LNCaP clone FGC (cell line): ENCODE measurements at regions not wholly inside any gene's neighbourhood (a gene's known extent, or its start where the extent isn't known, plus 50 kb on each side); places are given as distances from the start of the nearest gene placed in this dataset.

ENCODE experiments used
- DNase-seq: peaks from one replicate; pipeline ENCODE4 v3.0.0-alpha.2; 2011; ENCODE audit warnings: low read depth
- H3K4me3 ChIP-seq: 2 replicates; pipeline ENCODE4 v1.5.1; 2011; ENCODE audit warnings: mild to moderate bottlenecking, low read depth, low read length, control low read depth
- TF ChIP-seq, protein P1 (sequence below): IDR thresholded peaks from 2 replicates; pipeline ENCODE4 v1.5.1; 2012; ENCODE audit warnings: mild to moderate bottlenecking; ENCODE audit not compliant: control insufficient read depth, insufficient read depth; ENCODE audit errors: extremely low read depth

DNA sequence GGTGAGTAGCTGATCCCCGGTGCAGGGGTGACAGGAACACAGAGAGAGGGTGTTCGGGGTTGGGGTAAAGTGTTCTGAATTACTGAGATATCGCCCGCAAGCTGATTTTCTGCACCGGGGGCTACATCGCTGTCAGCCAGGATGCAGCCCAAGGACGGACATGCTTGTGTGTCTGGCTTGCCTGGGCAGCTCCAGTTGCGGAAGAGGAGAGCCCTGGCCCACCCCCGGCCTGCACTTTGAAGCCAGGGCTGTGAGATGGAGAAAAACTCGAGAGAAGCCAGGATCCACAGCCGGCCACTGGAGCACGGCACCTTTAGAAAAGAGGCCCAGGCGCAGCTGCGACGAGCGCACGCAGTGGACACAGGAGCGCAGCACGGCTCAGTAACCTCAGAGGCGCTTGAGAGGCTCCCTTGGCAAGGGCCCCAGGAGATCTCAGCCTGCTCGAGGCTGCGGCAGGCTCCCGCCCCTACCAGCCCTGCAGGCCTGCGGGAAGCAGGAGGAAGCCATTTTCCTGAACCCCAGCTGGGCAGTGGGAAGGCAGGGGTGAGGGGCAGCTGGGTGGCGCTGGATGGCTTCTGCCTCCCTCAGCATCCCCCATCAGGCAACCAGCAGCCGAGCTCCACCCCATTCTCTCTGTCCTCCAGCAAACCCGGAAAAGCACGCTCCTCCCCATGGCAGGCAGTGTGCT lies 59.2 kb downstream of the C9orf50 start:
- TF ChIP-seq, protein P1, sequence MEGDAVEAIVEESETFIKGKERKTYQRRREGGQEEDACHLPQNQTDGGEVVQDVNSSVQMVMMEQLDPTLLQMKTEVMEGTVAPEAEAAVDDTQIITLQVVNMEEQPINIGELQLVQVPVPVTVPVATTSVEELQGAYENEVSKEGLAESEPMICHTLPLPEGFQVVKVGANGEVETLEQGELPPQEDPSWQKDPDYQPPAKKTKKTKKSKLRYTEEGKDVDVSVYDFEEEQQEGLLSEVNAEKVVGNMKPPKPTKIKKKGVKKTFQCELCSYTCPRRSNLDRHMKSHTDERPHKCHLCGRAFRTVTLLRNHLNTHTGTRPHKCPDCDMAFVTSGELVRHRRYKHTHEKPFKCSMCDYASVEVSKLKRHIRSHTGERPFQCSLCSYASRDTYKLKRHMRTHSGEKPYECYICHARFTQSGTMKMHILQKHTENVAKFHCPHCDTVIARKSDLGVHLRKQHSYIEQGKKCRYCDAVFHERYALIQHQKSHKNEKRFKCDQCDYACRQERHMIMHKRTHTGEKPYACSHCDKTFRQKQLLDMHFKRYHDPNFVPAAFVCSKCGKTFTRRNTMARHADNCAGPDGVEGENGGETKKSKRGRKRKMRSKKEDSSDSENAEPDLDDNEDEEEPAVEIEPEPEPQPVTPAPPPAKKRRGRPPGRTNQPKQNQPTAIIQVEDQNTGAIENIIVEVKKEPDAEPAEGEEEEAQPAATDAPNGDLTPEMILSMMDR: no peak
- H3K4me3 ChIP-seq: no peak overlapping the region
- no peak for DNase-seq

DNA sequence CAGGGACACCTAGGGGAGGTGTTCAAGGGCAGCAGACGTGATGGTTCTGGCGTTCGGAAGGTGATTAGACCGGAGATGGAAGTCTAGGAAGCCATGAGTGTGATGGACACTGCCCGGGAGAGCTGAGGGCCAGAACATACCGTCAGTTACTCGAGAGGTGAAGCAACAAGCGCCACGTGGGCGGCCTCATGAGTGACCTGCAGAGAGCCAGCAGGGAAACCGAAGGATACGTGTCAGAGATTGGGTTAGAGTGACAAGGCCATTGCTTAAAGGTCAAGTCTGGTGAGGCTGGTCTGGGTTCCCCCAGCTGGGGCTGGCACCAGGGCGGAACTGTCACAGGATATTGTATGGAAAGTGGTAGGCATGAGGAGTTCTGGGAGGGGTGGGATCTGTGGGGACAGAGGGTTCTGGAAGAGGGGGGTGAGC lies 60.0 kb downstream of the C9orf50 start:
- TF ChIP-seq, protein P1: no peak

DNA sequence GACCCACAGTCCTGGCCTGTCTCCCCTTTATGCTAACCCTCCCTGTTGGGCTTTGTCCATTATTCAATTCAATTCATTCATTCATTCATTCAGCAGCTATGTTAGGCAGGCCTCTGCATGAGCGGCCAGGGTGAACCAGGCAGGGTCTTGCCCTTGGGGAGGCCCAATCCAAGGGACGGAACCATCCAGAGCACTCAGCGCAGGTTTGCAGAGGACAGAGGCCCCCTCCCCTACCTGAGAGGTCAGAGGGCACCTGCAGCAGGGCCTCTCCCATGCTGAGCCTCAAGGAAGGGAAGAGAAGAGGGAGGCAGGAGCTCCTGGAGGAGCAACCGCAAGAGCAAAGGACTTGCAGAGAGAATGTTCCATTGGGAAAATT lies 61.4 kb downstream of the C9orf50 start:
- TF ChIP-seq, protein P1: no peak
- no peak overlapping the region for H3K4me3 ChIP-seq
- DNase-seq: no peak

More for the DNA sequence above, 60.0 kb downstream of the C9orf50 start:
- no peak for DNase-seq
- no peak overlapping the region for H3K4me3 ChIP-seq

DNA sequence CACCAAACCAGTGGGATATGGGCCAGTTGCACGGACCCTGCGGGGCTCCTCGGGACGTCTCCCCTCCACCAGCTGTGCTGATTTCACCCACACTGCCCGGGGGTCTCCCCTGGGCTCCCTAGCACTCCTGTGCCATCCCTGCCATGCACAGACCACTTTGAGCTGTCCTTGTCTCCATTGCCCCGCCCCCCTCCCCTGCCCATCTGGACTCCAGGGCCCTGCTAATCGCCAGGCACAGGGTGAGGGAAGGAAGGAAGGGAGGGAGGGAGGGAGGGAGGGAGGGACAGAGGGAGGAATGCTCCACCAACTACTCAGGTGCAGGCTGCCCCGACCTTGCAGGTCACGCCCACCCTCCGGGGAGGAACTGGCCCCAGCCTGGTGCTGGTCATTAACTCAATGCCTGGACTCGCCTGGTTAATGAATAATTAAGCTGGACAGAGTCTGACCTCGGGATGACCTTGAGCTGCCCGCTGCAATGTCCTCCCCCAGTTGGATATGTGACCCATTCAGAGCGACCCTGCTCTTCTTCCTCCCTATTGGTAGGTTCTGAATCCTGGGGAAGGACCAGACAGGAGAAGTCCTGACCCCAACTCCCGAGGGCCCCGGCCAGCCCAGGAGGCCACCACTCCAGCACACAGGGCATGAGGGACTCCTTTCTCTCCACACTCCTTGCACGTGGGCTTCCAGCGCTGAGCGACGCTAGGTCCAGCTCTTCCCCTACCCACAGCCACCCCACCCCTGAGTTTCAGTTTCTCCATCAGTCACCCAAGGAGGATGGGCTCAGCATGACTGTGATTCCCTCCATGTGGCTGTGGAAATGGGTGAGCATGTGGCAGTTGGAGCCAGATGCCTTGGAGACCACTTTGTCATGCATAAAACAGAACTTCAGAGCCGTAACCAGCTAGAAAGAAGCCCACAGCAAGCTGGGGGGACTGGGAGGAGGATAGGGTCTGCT lies 62.1 kb downstream of the C9orf50 start:
- no peak overlapping the region for H3K4me3 ChIP-seq
- DNase-seq: no peak

DNA sequence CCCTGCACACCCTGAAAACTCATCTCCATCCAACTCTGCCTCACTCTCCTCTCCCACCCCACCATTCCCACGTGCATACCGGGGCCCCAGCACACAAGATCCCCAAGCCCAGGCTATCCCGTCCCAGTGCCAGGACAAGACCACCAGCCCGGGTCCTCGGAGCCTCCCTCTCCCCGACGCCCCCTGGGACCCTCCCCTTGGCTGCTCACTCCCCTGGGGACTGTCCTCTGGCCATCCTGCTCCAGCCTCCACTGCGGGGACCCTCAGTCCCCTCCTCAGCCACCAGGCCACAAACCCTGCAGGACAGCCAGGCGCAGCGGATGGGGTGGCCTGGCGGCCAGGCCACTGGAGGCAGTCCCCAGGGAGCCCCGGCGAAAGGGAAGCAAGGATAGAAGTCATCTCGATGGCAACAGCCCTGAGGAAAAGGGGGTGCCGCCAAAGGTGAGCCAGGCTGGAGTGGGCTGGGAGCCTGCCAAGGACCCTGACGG lies 62.8 kb downstream of the C9orf50 start:
- H3K4me3 ChIP-seq: no peak overlapping the region
- TF ChIP-seq, protein P1: no peak
- no peak for DNase-seq

More for the DNA sequence above, 62.1 kb downstream of the C9orf50 start:
- TF ChIP-seq, protein P1: no peak

DNA sequence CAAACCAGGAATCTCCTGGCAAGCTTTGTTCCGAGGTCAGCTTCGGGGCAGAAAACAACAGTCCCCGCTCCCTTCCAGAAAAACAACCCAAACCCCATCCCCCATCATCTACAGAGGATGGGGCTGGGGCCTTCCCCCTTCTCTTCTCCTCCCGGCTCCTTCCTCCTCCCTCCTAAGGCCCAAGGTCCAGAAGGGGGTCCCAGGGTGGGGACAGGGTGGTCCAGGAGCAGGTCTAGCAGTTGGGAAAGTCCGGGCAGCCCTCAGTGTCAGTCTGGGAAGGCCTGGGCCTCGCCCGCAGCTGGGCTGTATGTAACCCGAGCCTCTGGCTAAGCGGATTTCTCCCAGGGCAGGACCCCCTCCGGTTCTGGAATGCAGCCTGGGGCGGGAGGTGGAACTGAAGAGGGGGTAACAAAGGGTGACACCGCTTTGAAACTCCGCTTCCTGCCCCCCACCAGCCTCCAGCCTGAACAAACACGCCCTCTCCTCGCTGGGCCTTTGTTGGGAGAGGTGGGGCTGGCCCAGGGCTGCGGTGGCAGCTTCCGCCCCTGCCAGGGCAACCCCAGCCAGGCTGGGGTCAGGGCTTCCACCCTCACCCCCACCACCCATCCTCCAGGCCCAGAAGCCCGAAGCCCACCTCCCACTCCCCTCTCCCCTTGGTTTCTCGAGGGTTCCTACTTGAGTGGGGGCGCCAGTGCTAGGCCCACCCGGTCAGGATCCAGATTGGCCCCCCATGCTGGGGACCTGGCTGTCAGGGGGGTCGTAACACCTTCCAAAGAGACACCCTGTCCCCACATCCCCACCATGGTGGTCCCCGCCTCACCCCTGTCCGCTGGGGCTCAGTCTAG lies 63.5 kb downstream of the C9orf50 start:
- TF ChIP-seq, protein P1: no peak
- no peak overlapping the region for H3K4me3 ChIP-seq
- DNase-seq: no peak
